Sigmoid colon (tissue), 6 donors: ENCODE measurements at regions not wholly inside any gene's neighbourhood (a gene's known extent, or its start where the extent isn't known, plus 50 kb on each side); places are given as distances from the start of the nearest gene placed in this dataset.

Experiments
- DNase-seq: peaks from one replicate; pipeline ENCODE4 v3.0.0-alpha.2; 2019
- H3K27ac ChIP-seq, 4 donors: fragments of 200-600 bp; sonication (generic); one replicate each; pipeline ENCODE4 v1.5.1; 2016 to 2019; ENCODE audit warnings: mild to moderate bottlenecking in 1 of 4
- H3K27me3 ChIP-seq, 3 donors: fragments of 200-600 bp; sonication (generic); one replicate each; pipeline ENCODE4 v1.5.1; 2019; ENCODE audit warnings: mild to moderate bottlenecking in 1 of 3
- H3K36me3 ChIP-seq, 4 donors: fragments of 200-600 bp; sonication (generic); one replicate each; pipeline ENCODE4 v1.5.1; 2016 to 2019
- H3K4me1 ChIP-seq, 4 donors: fragments of 200-600 bp; sonication (generic); one replicate each; pipeline ENCODE4 v1.5.1; 2017 to 2019
- H3K4me3 ChIP-seq, 4 donors: fragments of 200-600 bp; sonication (generic); one replicate each; pipeline ENCODE4 v1.5.1; 2017 to 2019; ENCODE audit warnings: mild to moderate bottlenecking in 2 of 4, moderate library complexity in 1 of 4
- H3K9me3 ChIP-seq, 4 donors: fragments of 200-600 bp in 3 of 4; sonication (generic) in 3 of 4; one replicate each; pipeline versions ENCODE4 v1.5.1 to v1.6.1; 2013 to 2019
- CTCF ChIP-seq, 4 experiments: fragments of 450-650 bp in 3 of 4; fragments of 200-600 bp in 1 of 4; IDR thresholded peaks; one replicate each; pipeline ENCODE4 v1.5.1; 2016 to 2019; ENCODE audit warnings: antibody characterized with exemption in 4 of 4, mild to moderate bottlenecking in 3 of 4, moderate library complexity in 2 of 4
- EP300 ChIP-seq, 4 donors: sonication (generic); formaldehyde crosslinking; IDR thresholded peaks; one replicate each; pipeline ENCODE4 v1.6.1; 2017; ENCODE audit warnings: antibody characterized with exemption in 4 of 4
- POLR2A ChIP-seq, 2 donors: fragments of 450-650 bp; IDR thresholded peaks; one replicate each; pipeline ENCODE4 v1.6.1; 2016; ENCODE audit warnings: antibody characterized with exemption in 2 of 2, mild to moderate bottlenecking in 2 of 2, moderate library complexity in 2 of 2
- POLR2AphosphoS5 ChIP-seq, 4 donors: sonication (generic); formaldehyde crosslinking; IDR thresholded peaks; one replicate each; pipeline ENCODE4 v1.6.1; 2017; ENCODE audit warnings: antibody characterized with exemption in 4 of 4
- WGBS, 2 donors: extraction: QIAGEN DNeasy Blood & Tissue Kit; methylation state at CpG; one replicate each; pipeline ENCODE4 v1.1.7; 2013; 5-methylcytosine and 5-hydroxymethylcytosine counted together
- intact Hi-C: fragments of 100-400 bp; cut with DNase I; formaldehyde crosslinking; loops from one replicate; pipeline ENCODE4 v1.15.1; 2023
- donor health status: healthy with polysubstance abuse.
- donor health status: healthy.

- Histone ChIP-seq H3K9me3 (no peaks in the 10 kb centered on the region), H3K27me3 (no peaks in the 10 kb centered on the region), H3K36me3 (no peaks in the 10 kb centered on the region), H3K27ac (no peak overlapping the region), H3K4me1 (no peaks in the 10 kb centered on the region), H3K4me3 (no peak overlapping the region)
- WGBS, 2 donors: 88 to 93% methylated on average over 1 of the region's 1 CpG
- intact Hi-C loops: no loop called here
- no peak for TF ChIP-seq POLR2A (IDR thresholded peaks at IDR 0.05)
- no peak for TF ChIP-seq EP300 (IDR thresholded peaks at IDR 0.05)
- no peak for TF ChIP-seq POLR2AphosphoS5 (IDR thresholded peaks at IDR 0.05)
- TF ChIP-seq CTCF (IDR thresholded peaks at IDR 0.05): no peak
- no peak for DNase-seq
Measured at GRCh38 chrX:42930071-42930470, 152.1 kb upstream of the PPP1R2C start.

GRCh38 chrX:42930951-42931350 is 153.0 kb upstream of the PPP1R2C start:
- Histone ChIP-seq H3K27ac (no peak overlapping the region), H3K9me3 (no peaks in the 10 kb centered on the region), H3K4me3 (no peak overlapping the region), H3K36me3 (no peaks in the 10 kb centered on the region), H3K27me3 (no peaks in the 10 kb centered on the region), H3K4me1 (no peaks in the 10 kb centered on the region)
- no peak for DNase-seq
- intact Hi-C loops: no loop called here
- 80 to 84% methylated on average over 1 of the region's 1 CpG for WGBS, 2 donors
- no peak for TF ChIP-seq CTCF (IDR thresholded peaks at IDR 0.05)
- no peak for TF ChIP-seq EP300 (IDR thresholded peaks at IDR 0.05)
- TF ChIP-seq POLR2A (IDR thresholded peaks at IDR 0.05): no peak
- no peak for TF ChIP-seq POLR2AphosphoS5 (IDR thresholded peaks at IDR 0.05)

DNA sequence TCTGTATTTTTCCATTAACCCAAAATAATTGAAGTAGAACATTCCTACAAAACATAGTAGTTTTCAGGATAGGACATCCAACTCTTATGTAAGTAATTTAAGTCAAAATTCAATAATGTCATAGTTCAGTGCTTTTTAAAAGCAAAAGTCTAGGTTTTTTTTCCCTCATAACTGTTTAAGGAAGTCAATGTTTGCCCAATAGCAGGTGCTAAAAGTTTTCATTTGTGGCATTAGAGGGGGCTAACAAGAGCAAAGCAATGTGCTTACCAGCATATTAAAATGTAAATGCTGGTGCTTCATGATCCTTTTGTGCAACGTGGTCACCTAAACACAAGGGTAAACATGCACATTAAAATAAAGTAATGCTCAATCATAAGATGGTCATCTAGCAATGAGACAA is 155.2 kb upstream of the PPP1R2C start:
- no peak overlapping the region for H3K27ac ChIP-seq
- WGBS, 2 donors: 52 to 73% methylated on average over 1 of the region's 1 CpG

GRCh38 chrX:42934020-42934726 is 156.2 kb upstream of the PPP1R2C start:
- no peaks in the 10 kb centered on the region for H3K9me3 ChIP-seq
- no peak overlapping the region for H3K27ac ChIP-seq
- no peaks in the 10 kb centered on the region for H3K4me1 ChIP-seq
- no peak for DNase-seq
- no peaks in the 10 kb centered on the region for H3K27me3 ChIP-seq
- TF ChIP-seq EP300 (IDR thresholded peaks at IDR 0.05) (no peak), POLR2AphosphoS5 (IDR thresholded peaks at IDR 0.05) (no peak), CTCF (IDR thresholded peaks at IDR 0.05) (no peak)
- no peak overlapping the region for H3K4me3 ChIP-seq
- WGBS, 2 donors: 38 to 75% methylated on average over 5 of the region's 5 CpGs
- no peaks in the 10 kb centered on the region for H3K36me3 ChIP-seq
- intact Hi-C loops: no loop called here

More for the DNA sequence above, 155.2 kb upstream of the PPP1R2C start:
- no peak overlapping the region for H3K4me3 ChIP-seq
- H3K36me3 ChIP-seq: no peaks in the 10 kb centered on the region
- no peaks in the 10 kb centered on the region for H3K27me3 ChIP-seq
- intact Hi-C loops: no loop called here
- DNase-seq: no peak
- no peak for TF ChIP-seq CTCF (IDR thresholded peaks at IDR 0.05)
- no peak for TF ChIP-seq POLR2A (IDR thresholded peaks at IDR 0.05)
- no peak for TF ChIP-seq POLR2AphosphoS5 (IDR thresholded peaks at IDR 0.05)
- no peak for TF ChIP-seq EP300 (IDR thresholded peaks at IDR 0.05)
- no peaks in the 10 kb centered on the region for H3K9me3 ChIP-seq
- no peaks in the 10 kb centered on the region for H3K4me1 ChIP-seq

GRCh38 chrX:42941671-42942070 is 163.7 kb upstream of the PPP1R2C start:
- Histone ChIP-seq H3K4me3 (no peak overlapping the region), H3K4me1 (no peaks in the 10 kb centered on the region), H3K9me3 (no peaks in the 10 kb centered on the region), H3K36me3 (no peaks in the 10 kb centered on the region), H3K27me3 (no peaks in the 10 kb centered on the region), H3K27ac (no peak overlapping the region)
- intact Hi-C loops: no loop called here
- no peak for DNase-seq
- WGBS, 2 donors: 95 to 100% methylated on average over 2 of the region's 2 CpGs
- TF ChIP-seq EP300 (IDR thresholded peaks at IDR 0.05) (no peak), CTCF (IDR thresholded peaks at IDR 0.05) (no peak), POLR2A (IDR thresholded peaks at IDR 0.05) (no peak), POLR2AphosphoS5 (IDR thresholded peaks at IDR 0.05) (no peak)
